Lower leg skin (tissue), 3 donors: ENCODE measurements at regions not wholly inside any gene's neighbourhood (a gene's known extent, or its start where the extent isn't known, plus 50 kb on each side); places are given as distances from the start of the nearest gene placed in this dataset.

Source experiments
- POLR2A ChIP-seq, 2 donors: fragments of 450-650 bp; IDR thresholded peaks; one replicate each; pipeline ENCODE4 v1.6.1; 2016 to 2017; ENCODE audit warnings: antibody characterized with exemption in 2 of 2, mild to moderate bottlenecking in 1 of 2, moderate library complexity in 1 of 2
- TF ChIP-seq, protein P1 (sequence below), 3 donors: fragments of 450-650 bp; IDR thresholded peaks; one replicate each; pipeline ENCODE4 v1.5.1; 2016; ENCODE audit warnings: antibody characterized with exemption in 3 of 3, mild to moderate bottlenecking in 3 of 3, moderate library complexity in 2 of 3

DNA sequence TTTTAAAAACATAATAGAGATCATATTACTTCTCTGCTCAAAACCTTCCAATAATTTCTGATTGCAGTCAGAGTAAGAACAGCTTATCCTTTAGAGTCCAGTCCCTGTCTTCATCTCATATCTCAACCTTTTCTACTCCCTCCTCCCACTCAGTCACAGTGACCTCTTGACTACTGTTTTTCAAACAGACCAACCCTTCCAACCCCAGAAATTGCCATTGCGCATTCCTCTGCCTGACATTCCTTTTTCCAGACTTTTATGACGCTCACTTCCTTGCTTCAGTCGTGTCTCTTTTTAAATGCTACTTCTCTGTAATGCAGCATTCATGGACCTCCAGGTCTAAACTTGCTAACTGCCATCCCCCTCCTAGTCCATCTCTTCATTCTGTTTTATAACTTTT, 800.5 kb downstream of the BRINP1 start:
- TF ChIP-seq, protein P1, sequence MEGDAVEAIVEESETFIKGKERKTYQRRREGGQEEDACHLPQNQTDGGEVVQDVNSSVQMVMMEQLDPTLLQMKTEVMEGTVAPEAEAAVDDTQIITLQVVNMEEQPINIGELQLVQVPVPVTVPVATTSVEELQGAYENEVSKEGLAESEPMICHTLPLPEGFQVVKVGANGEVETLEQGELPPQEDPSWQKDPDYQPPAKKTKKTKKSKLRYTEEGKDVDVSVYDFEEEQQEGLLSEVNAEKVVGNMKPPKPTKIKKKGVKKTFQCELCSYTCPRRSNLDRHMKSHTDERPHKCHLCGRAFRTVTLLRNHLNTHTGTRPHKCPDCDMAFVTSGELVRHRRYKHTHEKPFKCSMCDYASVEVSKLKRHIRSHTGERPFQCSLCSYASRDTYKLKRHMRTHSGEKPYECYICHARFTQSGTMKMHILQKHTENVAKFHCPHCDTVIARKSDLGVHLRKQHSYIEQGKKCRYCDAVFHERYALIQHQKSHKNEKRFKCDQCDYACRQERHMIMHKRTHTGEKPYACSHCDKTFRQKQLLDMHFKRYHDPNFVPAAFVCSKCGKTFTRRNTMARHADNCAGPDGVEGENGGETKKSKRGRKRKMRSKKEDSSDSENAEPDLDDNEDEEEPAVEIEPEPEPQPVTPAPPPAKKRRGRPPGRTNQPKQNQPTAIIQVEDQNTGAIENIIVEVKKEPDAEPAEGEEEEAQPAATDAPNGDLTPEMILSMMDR (IDR thresholded peaks at IDR 0.05): no peak
- TF ChIP-seq POLR2A (IDR thresholded peaks at IDR 0.05): no peak
